ENCODE measurements at regions not wholly inside any gene's neighbourhood (a gene's known extent, or its start where the extent isn't known, plus 50 kb on each side); places are given as distances from the start of the nearest gene placed in this dataset.

DNA sequence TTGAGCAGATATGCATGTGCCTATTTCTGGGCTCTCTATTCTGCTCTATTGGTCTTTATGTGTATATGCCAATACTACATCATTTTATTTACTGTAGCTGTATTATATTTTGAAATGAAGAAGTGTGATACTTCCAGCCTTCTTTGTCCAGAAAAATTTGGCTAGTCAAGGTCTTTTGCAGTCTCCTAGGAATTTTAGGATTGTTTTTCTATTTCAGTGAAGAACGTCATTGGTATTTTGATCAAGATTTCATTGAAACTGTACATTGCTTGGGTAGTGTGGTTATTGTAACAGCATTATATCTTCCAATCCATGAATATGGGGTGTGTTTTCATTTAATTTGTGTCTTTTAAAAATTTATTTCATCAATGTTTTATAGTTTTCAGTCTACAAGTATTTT, 400.3 kb downstream of the AASDHPPT start:
- no peak overlapping the region for H3K27ac Mint-ChIP-seq
- peaks cover 6 to 7% of the 10 kb centered on the region in 2 experiments; a peak in 3 of 4 replicates for H3K4me1 Mint-ChIP-seq
- Histone ChIP-seq H3K9ac (ENCODE audit: extremely low read depth, insufficient read length, low read length) (no peak overlapping the region), H4K20me1 (ENCODE audit: control insufficient read depth, insufficient read depth, insufficient read length) (no peaks in the 10 kb centered on the region), H2BK20ac (ENCODE audit: low read depth, low read length, poor library complexity, severe bottlenecking) (no peak overlapping the region), H3K18ac (ENCODE audit: insufficient read length, low read depth, low read length) (no peak overlapping the region), H3K4ac (ENCODE audit: low read depth, low read length) (no peak overlapping the region), H3K79me1 (ENCODE audit: insufficient read depth, low read depth, low read length, poor library complexity, severe bottlenecking) (no peaks in the 10 kb centered on the region), H2BK5ac (ENCODE audit: insufficient read length, low read length) (no peak overlapping the region), H4K5ac (ENCODE audit: insufficient read length, low read depth, low read length) (no peak overlapping the region), H3K27me3 (ENCODE audit: insufficient read depth, low read length) (no peaks in the 10 kb centered on the region), H2BK12ac (ENCODE audit: insufficient read length, low read depth, low read length) (no peak overlapping the region), H3K23ac (ENCODE audit: insufficient read length, low read depth, low read length) (no peak overlapping the region), H2AK5ac (ENCODE audit: insufficient read length, low read length) (no peak overlapping the region), H4K91ac (ENCODE audit: insufficient read length, low read depth, low read length) (no peak overlapping the region), H3K9me3 (ENCODE audit: control insufficient read depth, low read depth, low read length) (no peaks in the 10 kb centered on the region), H3K23me2 (ENCODE audit: insufficient read length, low read depth, low read length, poor library complexity, severe bottlenecking) (no peaks in the 10 kb centered on the region), H2BK15ac (ENCODE audit: low read depth, low read length) (no peak overlapping the region), H2BK120ac (ENCODE audit: low read depth, low read length, poor library complexity, severe bottlenecking) (no peak overlapping the region), H2AFZ (ENCODE audit: low read length) (no peak overlapping the region), H4K8ac (replicated peaks; ENCODE audit: insufficient read length, low read depth, low read length) (no peak overlapping the region), H3T11ph (ENCODE audit: low read length) (no peak overlapping the region), H3K4me1 (ENCODE audit: insufficient read depth, low read length) (no peaks in the 10 kb centered on the region), H3K4me2 (ENCODE audit: insufficient read depth, insufficient read length, low read length) (no peak overlapping the region), H3K79me2 (ENCODE audit: insufficient read depth, low read length) (no peaks in the 10 kb centered on the region), H3K27ac (ENCODE audit: insufficient read length, low read depth, low read length) (no peak overlapping the region), H3K14ac (ENCODE audit: insufficient read depth, low read length) (no peak overlapping the region), H3K56ac (ENCODE audit: insufficient read length, low read depth, low read length) (no peak overlapping the region)
- no peaks in the 10 kb centered on the region for H3K27me3 Mint-ChIP-seq (ENCODE audit: low read depth)
- no peak for DNase-seq
- no peaks in the 10 kb centered on the region for H3K36me3 Mint-ChIP-seq (ENCODE audit: insufficient read depth in 1 of 3, low read depth in 3 of 3)
- WGBS (ENCODE audit: extremely low coverage, insufficient read length, low lambda C conversion rate) = no CpG with 5 or more reads among the region's 1 CpG
- TF ChIP-seq, protein P1, sequence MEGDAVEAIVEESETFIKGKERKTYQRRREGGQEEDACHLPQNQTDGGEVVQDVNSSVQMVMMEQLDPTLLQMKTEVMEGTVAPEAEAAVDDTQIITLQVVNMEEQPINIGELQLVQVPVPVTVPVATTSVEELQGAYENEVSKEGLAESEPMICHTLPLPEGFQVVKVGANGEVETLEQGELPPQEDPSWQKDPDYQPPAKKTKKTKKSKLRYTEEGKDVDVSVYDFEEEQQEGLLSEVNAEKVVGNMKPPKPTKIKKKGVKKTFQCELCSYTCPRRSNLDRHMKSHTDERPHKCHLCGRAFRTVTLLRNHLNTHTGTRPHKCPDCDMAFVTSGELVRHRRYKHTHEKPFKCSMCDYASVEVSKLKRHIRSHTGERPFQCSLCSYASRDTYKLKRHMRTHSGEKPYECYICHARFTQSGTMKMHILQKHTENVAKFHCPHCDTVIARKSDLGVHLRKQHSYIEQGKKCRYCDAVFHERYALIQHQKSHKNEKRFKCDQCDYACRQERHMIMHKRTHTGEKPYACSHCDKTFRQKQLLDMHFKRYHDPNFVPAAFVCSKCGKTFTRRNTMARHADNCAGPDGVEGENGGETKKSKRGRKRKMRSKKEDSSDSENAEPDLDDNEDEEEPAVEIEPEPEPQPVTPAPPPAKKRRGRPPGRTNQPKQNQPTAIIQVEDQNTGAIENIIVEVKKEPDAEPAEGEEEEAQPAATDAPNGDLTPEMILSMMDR (conservative IDR thresholded peaks at IDR 0.05) = no peak
- peaks cover 0 to 4% of the 10 kb centered on the region in 2 experiments; a peak in 2 of 5 replicates for H3K9me3 Mint-ChIP-seq
- H3K4me3 Mint-ChIP-seq = no peak overlapping the region

Data from H9 (cell line).